T-helper 2 cell treated with Interferon-gamma antibody and Interleukin-4, amounts not matched to agents 100 ng/mL and 5 ng/mL, for 36 hours (primary cell): ENCODE measurements at regions not wholly inside any gene's neighbourhood (a gene's known extent, or its start where the extent isn't known, plus 50 kb on each side); places are given as distances from the start of the nearest gene placed in this dataset.

ENCODE experiments used
- intact Hi-C: fragments of 100-400 bp; cut with micrococcal nuclease; formaldehyde crosslinking; loops from one replicate; pipeline ENCODE4 v1.15.1; 2023

DNA sequence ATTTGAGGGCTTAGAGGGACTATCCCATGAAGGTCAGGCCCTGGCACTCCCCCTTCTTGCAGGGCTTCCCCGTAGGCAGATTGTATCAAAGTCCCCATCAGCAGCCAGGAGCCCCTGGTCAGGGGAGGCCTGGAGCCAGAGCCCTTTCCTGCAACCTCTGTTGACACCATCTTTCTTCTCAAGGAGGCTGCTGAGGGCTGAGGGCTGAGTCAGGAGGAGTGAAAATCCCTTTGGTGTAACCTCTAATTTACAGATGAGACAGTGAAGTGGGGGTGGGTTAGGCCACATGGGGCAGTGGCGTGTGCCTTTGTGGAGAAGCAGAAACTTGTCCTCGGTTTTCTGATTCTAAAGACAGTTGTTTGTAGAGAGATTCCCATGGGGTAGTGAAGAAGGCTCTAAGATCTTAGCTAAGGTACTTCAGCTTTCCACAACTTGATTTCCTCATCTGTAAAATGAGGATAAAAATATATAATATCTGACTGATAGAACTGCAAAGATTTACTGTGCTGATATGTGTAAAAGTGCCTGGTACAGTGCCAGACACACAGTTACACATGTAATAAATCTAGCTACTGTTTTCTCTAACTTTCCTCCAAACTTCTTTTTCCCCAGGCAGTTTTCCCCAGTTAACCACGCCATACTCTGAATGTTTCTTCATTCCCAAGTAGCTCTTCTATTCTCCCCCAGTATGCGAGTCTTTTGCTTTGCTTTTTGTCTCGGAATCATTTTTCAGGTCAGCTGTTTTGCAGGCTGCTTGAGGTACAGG is 249.4 kb upstream of the TPM1 start:
- intact Hi-C loops = no loop called here

DNA sequence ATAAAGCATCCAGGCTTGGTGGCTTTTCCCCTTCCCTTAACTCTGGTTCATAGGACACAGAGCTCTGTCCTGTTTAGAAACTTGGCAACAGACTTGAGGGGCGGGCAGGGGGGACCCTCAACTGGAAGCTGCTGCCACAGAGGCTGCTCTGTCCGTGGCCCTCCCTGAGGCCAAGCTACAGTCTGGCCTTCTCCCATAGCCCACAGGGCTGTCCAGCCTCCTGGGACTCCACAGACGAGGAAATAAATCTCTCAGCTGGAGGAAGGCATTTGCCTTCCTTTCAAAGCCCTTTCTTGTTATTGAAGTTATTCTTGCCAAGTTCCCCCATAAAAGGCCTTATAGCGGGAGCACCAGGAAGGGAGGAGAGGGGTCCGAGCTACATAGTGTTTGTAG is 248.8 kb upstream of the TPM1 start:
- intact Hi-C loops = no loop called here

DNA sequence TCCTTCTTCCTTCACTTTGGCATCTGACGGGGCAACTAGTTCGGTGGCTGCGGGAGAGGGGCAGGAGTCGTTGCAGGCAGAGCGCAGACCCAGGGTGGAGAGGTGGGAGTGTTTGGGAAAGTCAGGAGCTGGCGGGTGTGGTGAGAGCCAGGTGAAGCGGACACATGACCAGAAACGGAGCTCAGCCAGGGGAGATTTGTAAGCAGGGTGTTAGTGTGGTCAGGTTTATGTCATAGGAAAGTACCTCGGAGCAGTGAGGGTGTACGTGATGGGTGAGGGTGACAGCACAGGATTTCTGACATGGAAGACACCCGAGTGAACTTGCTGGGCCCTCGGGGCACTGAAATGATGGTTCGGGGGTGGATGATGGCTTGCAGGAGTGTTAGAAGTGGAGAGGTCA is 247.4 kb upstream of the TPM1 start:
- intact Hi-C loops = no loop called here

DNA sequence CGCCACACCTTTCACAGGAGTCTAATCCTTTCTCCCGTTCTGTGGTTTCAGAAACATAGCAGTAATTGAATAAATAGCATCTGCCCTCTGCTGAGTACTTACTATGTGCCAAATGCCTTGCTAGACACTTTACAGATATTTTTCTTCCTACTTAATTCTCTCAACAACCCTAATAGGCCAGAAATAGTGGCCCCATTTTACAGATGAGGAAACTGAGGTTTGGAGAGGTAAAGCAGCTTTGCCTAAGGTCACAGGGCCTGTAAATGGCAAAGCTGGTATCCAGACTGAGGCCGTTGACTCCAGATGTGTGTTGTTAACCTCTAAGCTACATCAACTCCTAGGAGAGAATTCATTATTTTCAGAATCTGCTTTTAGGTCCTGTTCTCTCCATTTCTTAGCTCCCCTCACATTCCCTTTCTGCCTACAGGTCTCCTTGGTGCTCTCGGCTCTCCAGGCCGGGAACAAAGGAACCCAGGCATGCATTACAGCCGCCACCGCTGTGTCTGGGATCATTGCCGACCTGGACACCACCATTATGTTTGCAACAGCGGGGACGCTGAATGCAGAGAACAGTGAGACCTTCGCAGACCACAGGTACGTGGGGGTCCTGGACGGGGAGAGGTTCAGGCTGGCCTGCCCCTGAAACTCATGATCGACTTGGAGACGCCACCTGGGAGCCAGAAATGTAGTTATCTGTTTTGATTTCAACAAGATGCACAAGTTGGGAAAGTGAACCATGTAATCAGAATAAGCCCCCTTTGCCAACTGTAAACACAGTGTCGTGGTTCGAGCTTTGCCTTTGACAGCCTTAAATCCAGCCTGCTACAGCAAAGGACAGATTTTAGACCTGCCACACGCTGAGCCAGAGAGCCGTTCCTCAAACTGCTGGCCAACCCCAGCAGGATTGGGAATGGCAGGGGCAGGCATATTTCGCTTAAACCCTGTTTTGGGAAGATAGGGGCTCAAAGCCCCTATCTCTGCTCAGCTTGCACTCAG is 246.5 kb upstream of the TPM1 start:
- intact Hi-C loops = no loop called here

DNA sequence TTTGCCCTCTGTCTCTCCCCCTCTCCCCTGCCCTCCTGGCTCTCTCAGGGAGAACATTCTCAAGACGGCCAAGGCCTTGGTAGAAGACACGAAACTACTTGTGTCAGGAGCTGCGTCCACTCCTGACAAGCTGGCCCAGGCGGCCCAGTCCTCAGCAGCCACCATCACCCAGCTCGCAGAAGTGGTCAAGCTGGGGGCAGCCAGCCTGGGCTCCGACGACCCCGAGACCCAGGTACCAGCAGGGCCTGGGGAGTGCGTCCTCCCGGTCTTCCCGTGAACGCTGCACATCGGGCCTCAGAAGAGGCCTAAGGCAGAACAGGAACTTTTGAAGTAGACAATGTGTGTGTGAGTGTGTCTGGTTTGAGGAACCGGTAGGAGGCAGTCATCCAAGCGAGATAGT is 245.4 kb upstream of the TPM1 start:
- intact Hi-C loops = no loop called here

DNA sequence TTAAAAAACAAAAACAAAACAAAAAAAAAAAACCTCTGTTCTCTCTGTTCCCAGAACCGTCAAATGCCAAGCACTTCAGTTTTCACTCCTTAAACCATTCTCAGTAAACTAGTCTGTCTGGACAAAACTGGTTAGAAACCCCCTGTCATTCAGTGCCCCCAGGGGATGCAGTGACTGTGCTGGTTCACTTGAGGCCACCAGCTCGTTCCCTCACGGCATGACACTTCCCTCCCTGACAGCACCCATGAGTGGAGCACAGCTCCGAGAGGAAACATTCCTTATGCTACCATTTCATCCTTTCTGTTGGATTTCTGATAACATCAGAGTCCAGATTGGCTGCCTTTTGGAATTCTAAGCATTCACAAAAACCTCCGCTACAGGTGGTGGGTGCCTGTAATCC is 244.0 kb upstream of the TPM1 start:
- intact Hi-C loops = no loop called here

DNA sequence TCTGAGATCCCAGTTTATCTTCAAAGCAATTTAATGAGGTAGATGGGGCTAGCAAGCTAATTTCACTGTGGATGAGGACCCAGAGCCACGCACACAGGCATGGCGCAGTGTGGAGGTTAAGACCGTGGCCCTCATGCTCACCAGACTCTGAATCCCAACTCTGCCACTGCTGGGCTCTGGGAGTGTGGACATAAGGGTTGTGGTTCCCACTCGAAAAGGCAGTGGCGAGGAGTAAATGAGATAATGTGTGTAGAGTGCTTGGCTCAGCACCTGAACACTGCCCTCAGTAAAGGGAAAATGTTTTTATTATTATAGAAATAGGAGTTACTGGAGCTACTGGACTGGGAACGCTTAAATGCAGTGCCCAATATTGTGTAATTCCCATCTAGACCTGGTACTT is 243.5 kb upstream of the TPM1 start:
- intact Hi-C loops = no loop called here

DNA sequence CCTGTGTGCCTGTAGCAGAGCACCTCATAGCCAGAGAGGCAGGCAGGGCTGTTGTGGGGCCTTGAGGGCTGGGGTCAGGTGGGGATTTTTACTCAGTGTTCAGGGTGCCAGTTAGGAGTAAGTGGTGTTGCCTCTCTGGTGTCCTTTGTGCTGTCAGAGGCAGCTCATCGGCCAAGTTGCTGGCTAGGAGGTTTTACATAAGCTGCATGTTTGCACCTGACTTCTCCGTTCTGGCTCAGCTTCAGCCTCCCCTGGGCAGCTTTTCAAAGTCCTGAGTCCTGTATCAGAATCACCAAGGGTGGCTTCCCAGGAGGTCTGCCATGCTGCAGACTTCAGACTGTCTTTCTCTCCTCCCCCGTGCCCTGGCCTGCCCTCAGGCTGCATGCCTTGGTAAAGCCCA is 242.6 kb upstream of the TPM1 start:
- intact Hi-C loops = no loop called here

DNA sequence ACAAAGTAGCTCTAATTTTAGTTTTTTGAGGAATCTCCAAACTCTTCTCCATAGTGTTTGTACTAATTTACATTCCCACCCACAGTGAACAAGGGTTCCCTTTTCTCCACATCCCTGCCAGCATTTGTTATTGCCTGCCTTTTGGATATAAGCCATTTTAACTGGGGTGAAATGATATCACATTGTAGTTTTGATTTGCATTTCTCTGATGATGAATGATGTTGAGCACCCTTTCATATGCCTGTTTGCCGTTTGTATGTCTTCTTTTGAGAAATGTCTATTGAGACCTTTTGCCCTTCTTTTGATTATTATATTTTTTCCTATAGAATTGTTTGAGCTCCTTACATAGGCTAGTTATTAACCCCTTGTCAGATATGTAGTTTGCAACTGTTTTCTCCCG is 239.9 kb upstream of the TPM1 start:
- intact Hi-C loops = no loop called here

DNA sequence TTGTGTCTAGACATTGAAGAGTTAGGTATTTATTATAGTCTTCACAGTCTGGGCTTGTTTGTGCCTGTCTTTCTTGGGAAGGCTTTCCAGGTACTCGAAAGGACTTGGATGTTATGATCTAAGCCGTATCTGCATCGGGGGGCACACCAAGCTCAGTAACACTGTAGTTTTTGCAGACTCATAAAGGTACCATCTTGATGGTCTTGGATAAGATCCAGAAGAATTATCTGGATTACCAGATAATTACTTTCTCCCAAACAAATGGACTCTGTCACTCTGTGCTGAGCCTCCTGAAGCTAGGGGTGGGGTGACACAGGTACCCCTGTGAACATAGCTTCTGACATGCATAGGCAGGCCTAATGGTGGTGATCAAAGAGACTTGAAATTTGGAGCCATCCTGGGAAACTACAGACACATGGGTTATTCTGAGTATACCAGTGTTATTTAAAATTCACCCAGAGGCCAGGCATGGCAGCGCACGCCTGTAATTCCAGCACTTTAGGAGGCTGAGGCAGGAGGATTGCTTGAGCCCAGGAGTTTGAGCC is 238.6 kb upstream of the TPM1 start:
- intact Hi-C loops = no loop called here

DNA sequence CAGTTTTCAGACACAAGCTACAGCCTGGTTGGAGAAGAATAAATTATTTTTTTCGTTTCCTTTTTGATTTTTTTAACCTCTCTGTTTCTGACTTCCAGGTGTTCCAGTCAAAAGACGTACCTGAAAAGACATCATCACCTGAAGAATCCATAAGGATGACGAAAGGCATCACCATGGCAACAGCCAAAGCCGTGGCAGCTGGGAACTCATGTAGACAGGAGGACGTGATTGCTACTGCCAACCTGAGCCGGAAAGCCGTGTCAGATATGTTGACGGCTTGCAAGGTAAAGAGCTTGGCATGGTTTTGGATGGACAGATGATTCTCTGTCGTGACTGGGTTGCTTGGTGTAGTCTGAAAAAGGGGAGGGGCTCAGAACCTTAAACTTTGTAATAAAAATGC is 237.0 kb upstream of the TPM1 start:
- intact Hi-C loops = no loop called here

DNA sequence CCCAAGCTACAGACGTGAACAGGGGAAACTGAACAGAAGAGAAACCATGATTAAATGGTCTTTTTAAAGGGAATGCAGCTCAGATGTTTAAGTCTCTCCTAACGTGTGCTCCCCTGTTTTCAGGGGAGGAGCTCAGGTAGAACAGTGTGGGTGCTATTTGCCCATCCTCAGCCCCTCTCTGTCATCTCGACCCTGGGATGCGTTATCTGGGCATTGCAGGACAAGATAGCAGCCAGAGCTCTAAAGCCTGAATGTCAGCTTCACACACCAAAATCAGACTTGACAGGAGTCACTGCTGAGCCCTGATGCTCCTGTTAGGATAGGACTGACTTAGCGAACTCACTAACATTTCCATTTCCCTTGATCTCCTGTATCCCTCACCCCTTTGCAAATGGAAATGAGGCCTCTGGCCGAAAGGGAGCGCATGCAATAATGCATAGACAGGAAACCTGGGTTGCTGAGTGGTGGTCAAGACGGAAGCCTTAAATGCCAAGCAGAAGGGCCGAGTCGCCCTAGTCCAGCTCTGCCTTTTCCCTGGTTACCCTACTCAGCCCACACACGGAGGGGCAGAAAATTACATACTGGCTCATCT is 234.9 kb upstream of the TPM1 start:
- intact Hi-C loops = no loop called here

DNA sequence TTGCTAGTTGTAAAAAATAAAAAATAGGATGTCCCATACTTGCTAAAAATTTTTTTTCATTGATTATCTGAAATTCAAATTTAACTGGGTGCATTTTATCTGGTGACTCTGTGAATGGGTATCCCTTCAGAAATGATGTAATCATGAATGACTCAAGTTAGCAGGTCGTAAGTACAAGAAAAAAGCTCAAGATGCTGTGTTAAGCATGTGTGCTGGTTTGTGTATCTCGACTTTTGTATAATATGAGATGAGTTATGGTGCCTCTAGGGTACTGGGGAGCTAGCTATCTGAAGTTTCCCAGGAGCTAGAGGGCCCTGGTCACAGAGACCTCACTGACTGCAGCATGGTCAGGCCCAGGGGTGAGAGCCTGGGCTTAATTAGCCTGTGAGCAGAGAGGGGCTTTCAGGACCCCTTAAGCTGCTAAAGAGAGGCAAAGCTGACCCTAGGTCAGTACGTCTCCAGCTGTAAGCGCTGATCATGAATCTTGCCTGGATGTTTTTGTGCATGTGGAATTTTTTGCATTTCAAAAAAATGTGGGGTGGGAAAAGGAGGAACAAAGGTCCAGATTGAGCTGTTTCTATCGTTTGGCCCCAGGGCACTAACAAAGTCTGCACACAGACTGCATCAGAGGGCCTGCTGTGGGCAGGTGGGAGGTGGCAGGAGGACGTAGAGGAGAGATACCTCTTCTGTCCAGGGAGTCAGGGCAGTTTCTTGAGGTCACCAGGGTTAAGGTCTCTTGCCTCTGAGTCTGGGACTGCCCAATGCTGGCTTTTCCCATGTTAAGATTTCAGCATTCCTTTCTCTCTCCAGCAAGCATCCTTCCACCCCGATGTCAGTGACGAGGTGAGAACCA is 233.2 kb upstream of the TPM1 start:
- intact Hi-C loops = no loop called here

DNA sequence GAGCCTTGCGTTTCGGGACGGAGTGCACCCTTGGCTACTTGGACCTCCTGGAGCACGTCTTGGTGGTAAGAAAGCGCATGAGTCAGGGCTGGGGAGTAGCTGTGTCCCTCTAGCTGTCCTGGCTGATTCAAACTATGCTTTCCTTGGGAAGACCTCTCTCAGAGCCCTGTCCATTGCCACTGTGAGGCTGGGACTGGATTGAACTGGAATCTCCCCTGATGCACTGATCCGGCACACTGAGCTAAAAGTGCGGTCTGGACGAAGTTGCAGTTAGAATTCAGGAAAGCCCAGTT is 232.6 kb upstream of the TPM1 start:
- intact Hi-C loops = no loop called here

DNA sequence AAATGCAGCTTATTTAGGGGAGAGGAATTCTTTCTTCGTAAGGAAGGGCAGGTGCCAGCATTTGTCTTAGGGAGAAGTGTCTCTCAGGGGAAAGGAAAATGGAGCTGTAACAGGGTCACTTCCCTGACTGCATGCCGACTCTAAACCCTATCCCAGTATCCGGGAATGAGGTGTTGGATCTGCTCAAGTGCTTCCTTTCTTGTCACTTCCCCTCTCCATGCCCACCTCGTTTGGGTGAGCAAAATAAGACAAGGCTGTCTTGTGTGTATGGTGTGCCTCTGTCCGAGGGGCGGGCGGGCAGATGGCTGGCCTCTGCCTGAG is 230.1 kb upstream of the TPM1 start:
- intact Hi-C loops = no loop called here

DNA sequence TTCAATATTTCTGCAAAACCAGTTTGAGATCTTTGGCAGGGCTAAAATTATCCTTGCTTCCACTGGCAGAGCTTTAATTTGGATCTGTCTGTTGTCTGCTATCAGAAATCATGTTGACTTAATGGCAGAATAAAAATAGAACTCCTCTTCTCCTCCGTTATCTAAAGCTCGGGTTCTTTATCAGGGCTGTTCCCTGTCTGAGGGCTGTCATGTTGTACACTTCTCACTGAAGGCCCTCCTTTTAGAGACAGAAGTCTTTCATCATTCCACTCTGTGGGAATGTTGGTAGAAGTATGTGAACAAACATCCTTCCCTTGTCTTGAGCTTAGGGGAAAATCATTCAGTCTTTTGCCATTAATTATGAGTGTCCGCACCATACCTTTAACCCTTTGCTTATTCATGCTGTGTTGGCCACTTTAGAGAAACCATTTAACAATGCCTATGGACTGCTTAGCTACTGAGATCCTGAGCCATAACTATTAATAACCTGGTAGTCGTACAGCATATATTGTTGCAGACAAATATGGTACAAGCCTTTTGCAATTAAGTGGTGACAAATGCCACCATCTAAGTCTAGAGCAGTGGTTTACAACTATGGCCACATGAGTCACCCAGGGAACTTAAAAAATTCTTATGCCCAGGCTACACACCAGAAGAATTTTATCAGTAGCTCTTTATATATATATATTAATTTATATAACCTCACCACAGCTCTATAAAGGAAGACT is 226.0 kb upstream of the TPM1 start:
- intact Hi-C loops = no loop called here

DNA sequence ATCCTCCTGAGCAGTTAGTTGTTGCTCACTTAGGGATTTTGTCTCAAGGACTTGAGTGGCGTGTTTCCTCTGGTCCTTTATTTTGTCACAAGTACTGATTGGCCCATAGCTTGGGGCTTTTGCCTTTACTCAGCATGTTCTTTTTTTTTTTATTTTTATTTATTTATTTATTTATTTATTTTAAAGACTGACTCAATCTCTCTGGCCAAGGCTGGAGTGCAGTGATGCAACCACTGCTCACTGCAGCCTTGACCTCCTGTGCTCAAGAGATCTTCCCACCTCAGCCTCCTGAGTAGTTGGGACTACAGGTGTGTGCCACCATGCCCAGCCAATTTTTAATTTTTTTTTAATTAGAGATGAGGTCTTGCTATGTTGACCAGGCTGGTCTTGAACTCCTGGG is 223.9 kb upstream of the TPM1 start:
- intact Hi-C loops = no loop called here

DNA sequence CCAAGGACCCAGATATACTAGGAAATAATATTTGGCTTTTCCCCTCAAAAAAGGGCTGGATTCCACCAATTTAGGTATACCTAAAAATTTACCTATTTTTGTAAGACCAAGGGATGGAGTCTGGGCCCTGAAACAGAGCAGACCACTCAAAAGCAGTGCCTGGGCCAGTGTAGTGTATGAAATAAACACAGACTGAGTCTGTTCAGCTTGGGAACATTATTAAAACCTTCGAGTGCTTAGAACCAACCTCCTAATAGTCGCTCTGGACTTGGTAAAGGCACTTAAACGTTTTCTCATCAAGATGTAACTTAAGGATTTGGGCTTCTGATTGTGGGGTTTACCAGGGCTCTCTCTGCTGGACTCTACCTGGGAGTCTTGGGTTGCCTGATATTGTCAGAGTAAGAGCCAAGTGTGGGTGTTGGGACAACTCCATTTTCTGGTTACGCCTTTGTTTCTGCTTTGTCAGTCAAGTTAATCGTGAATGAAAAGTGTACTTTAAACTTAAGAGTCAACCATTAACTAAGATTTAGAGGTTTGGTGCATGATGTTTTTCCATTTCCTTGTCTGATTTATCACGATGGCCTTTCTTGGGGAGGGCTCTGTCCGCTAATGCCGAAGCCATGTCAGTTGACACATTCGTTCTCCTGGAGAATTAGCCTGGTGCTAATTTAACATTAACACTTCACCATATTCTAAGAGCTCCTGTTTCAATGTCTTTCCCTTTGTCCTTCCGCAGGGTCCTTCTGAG is 221.0 kb upstream of the TPM1 start:
- intact Hi-C loops = no loop called here

DNA sequence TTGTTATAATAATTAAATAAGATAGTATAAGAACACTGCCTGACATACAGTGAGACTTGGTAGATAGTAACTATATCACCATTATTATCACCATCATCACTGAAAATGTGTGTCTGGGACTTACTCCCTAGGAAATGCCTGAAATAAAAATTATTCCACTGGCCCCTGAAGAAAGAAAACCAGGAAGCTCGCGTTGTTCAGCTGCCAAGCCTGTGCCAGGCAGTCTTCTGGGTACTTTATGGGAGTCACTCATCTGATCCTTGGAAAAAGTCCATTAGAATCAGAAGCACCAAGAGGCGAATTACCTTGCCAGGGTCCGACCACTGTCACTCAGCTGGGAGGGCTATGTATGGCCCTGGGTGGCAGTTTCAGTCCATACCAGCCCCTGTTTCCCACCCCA is 220.3 kb upstream of the TPM1 start:
- intact Hi-C loops = no loop called here

DNA sequence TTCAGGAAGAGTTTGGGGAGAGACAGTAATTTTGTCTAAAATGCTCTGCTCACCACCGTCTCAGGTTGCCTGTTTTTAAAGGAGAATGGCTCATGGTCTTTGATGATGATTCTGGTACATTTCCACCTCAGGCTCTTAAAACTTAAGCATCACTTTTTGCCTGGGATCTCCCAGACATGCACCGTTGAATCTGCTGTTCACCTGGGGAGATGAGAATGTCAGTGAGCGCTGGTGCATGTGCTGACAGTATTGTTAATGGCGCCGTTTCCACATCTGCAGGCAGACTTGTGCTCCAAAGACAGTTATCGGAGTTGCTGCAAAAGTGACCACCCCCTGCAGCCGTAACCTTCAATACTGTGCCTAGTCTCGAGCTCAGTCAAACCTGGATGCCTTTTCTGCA is 219.0 kb upstream of the TPM1 start:
- intact Hi-C loops = no loop called here
